ENCODE measurements at regions not wholly inside any gene's neighbourhood (a gene's known extent, or its start where the extent isn't known, plus 50 kb on each side); places are given as distances from the start of the nearest gene placed in this dataset.

GRCh38 chr18:45151645-45152044 lies 463.6 kb upstream of the SLC14A2 start:
- TF ChIP-seq ZNF644 (CRISPR knock-in tag; IDR thresholded peaks at IDR 0.05; ENCODE audit: low read depth): no peak
- no peak for TF ChIP-seq ZNF513 (CRISPR knock-in tag; conservative IDR thresholded peaks at IDR 0.05)
- no peak for TF ChIP-seq FLYWCH1 (CRISPR knock-in tag; IDR thresholded peaks at IDR 0.05)
- no peak for TF ChIP-seq NFYB (CRISPR knock-in tag; IDR thresholded peaks at IDR 0.05)
- TF ChIP-seq MEIS1 (CRISPR knock-in tag; IDR thresholded peaks at IDR 0.05; ENCODE audit: borderline replicate concordance): no peak
- TF ChIP-seq PCBP1 (IDR thresholded peaks at IDR 0.05; ENCODE audit: borderline replicate concordance, low read depth, low read length): no peak
- TF ChIP-seq CTCF (CRISPR knock-in tag; IDR thresholded peaks at IDR 0.05): no peak
- TF ChIP-seq PHF20 (CRISPR knock-in tag; IDR thresholded peaks at IDR 0.05): no peak
- TF ChIP-seq PBX2 (CRISPR knock-in tag; IDR thresholded peaks at IDR 0.05): no peak
- no peak for TF ChIP-seq PLRG1 (conservative IDR thresholded peaks at IDR 0.05)
- no peak for TF ChIP-seq ZFP36L2 (CRISPR knock-in tag; IDR thresholded peaks at IDR 0.05)
- no peak for TF ChIP-seq U2AF2 (IDR thresholded peaks at IDR 0.05; ENCODE audit: low read depth, low read length)
